Fibroblast of skin of left biceps (primary cell): ENCODE measurements at regions not wholly inside any gene's neighbourhood (a gene's known extent, or its start where the extent isn't known, plus 50 kb on each side); places are given as distances from the start of the nearest gene placed in this dataset.

Source experiments
- DNase-seq, 2 experiments: peaks; one replicate each; pipeline ENCODE4 v3.0.0-alpha.2; 2013; ENCODE audit warnings: low read depth in 2 of 2

- no peak for DNase-seq
Observed at GRCh38 chr18:22073411-22073810, 96.0 kb upstream of the GATA6 start.

GRCh38 chr18:22074282-22075070 is 94.9 kb upstream of the GATA6 start:
- no peak for DNase-seq

- DNase-seq = no peak
Observed at GRCh38 chr18:22080035-22080434, 89.4 kb upstream of the GATA6 start.

GRCh38 chr18:22082408-22082807 is 87.0 kb upstream of the GATA6 start:
- DNase-seq = no peak

GRCh38 chr18:22084547-22084946 is 84.8 kb upstream of the GATA6 start:
- no peak for DNase-seq

- no peak for DNase-seq
Observed at GRCh38 chr18:22086973-22087372, 82.4 kb upstream of the GATA6 start.

- DNase-seq = no peak
Observed at GRCh38 chr18:22088029-22088428, 81.4 kb upstream of the GATA6 start.

- DNase-seq = no peak
Observed at GRCh38 chr18:22088996-22089640, 80.3 kb upstream of the GATA6 start.

- no peak for DNase-seq
Observed at GRCh38 chr18:22091341-22091740, 78.0 kb upstream of the GATA6 start.

GRCh38 chr18:22093731-22094357 is 75.5 kb upstream of the GATA6 start:
- no peak for DNase-seq

- no peak for DNase-seq
Observed at GRCh38 chr18:22094358-22094734, 75.0 kb upstream of the GATA6 start.

- no peak for DNase-seq
Observed at GRCh38 chr18:22098563-22098989, 70.8 kb upstream of the GATA6 start.

GRCh38 chr18:22099925-22100324 is 69.5 kb upstream of the GATA6 start:
- DNase-seq = no peak

- DNase-seq = no peak
Observed at GRCh38 chr18:22101731-22102130, 67.7 kb upstream of the GATA6 start.

- no peak for DNase-seq
Observed at GRCh38 chr18:22102953-22103646, 66.3 kb upstream of the GATA6 start.

GRCh38 chr18:22103647-22104031 is 65.8 kb upstream of the GATA6 start:
- no peak for DNase-seq

GRCh38 chr18:22106536-22107292 is 62.7 kb upstream of the GATA6 start:
- no peak for DNase-seq

GRCh38 chr18:22108674-22109073 is 60.7 kb upstream of the GATA6 start:
- DNase-seq = no peak

GRCh38 chr18:22109535-22109934 is 59.9 kb upstream of the GATA6 start:
- DNase-seq = no peak

GRCh38 chr18:22110461-22110924 is 58.9 kb upstream of the GATA6 start:
- DNase-seq = no peak

GRCh38 chr18:22112215-22112614 is 57.2 kb upstream of the GATA6 start:
- no peak for DNase-seq
